HCT116 (cell line): ENCODE measurements at regions not wholly inside any gene's neighbourhood (a gene's known extent, or its start where the extent isn't known, plus 50 kb on each side); places are given as distances from the start of the nearest gene placed in this dataset.

ENCODE experiments used
- CTCF ChIP-seq, 3 experiments: fragments of 200-600 bp in 1 of 3; sonication (generic) in 1 of 3; IDR thresholded peaks in 2 of 3; conservative IDR thresholded peaks in 1 of 3; 2 replicates each; pipeline ENCODE4 v1.5.1; 2012 to 2017; ENCODE audit warnings: low read depth in 2 of 3, low read length in 2 of 3, antibody characterized with exemption in 1 of 3, borderline replicate concordance in 1 of 3, control low read depth in 1 of 3, mild to moderate bottlenecking in 1 of 3, mixed read lengths in 1 of 3, mixed run types in 1 of 3, moderate library complexity in 1 of 3; ENCODE audit not compliant: insufficient read depth in 1 of 3
- ELF1 ChIP-seq: IDR thresholded peaks from 2 replicates; pipeline ENCODE4 v1.6.1; 2012; ENCODE audit warnings: low read depth, borderline replicate concordance
- EZH2 ChIP-seq: fragments of 200-600 bp; sonication (generic); IDR thresholded peaks from 2 replicates; pipeline ENCODE4 v1.6.1; 2017; ENCODE audit warnings: antibody characterized with exemption, mixed run types
- EZH2phosphoT487 ChIP-seq: fragments of 200-600 bp; IDR thresholded peaks from 2 replicates; pipeline ENCODE4 v1.6.1; 2018; ENCODE audit warnings: antibody characterized with exemption, borderline replicate concordance
- FOSL1 ChIP-seq: IDR thresholded peaks from 2 replicates; pipeline ENCODE4 v1.6.1; 2012; ENCODE audit warnings: low read depth
- POLR2A ChIP-seq: IDR thresholded peaks from 2 replicates; pipeline ENCODE4 v1.7.0; 2011; ENCODE audit warnings: borderline replicate concordance; ENCODE audit not compliant: insufficient read depth, insufficient read length; ENCODE audit errors: extremely low read depth
- POLR2AphosphoS5 ChIP-seq: IDR thresholded peaks from 2 replicates; pipeline ENCODE4 v1.6.1; 2011; ENCODE audit warnings: mild to moderate bottlenecking, low read depth, low read length, moderate library complexity
- YY1 ChIP-seq: IDR thresholded peaks from 2 replicates; pipeline ENCODE4 v1.6.1; 2011; ENCODE audit warnings: low read length, low read depth, moderate library complexity, mild to moderate bottlenecking; ENCODE audit not compliant: insufficient replicate concordance; ENCODE audit errors: extremely low read depth
- ZFX ChIP-seq: fragments of 450-650 bp; IDR thresholded peaks from 2 replicates; pipeline ENCODE4 v1.6.1; 2017
- ZNF274 ChIP-seq: fragments of 200-500 bp; sonication (Bioruptor generic); IDR thresholded peaks from 2 replicates; pipeline ENCODE4 v1.6.1; 2014; ENCODE audit warnings: mild to moderate bottlenecking, low read depth, low read length, inconsistent platforms
- TF ChIP-seq, protein P1 (sequence below): IDR thresholded peaks from 2 replicates; pipeline ENCODE4 v1.6.1; 2012; ENCODE audit warnings: low read depth
- TF ChIP-seq, protein P2 (sequence below): IDR thresholded peaks from 2 replicates; pipeline ENCODE4 v1.6.1; 2012

DNA sequence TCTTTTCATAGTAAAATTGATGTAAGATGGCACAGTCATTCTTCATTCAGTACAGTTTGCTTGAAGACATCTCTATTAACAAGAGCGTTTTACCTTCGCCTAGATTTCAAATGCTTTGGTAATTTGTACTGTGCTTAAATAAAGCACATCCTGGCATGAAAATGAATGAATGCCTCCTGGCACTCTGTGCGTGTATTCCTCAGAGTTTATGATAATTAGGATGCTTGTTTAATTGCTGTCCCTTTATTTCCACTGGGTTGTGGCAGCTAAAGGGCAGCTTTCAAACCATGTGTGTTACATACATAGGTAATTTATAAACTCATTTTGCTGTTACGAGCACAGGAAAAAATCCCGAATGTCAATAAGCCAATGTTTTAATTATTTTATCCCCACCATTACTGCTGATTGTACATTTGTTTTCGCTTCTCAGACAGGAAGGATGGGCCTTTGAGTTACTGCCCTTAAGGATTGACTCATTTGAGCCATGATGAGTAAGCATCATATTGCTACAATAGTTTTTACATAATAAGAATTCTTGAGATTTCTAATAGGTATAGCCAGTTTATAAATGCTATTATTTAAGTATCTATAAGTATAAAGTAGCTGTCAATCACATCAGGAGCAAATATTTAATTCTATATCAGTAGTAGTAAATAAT lies 516.5 kb downstream of the XIRP2 start:
- TF ChIP-seq POLR2A (no peak), FOSL1 (no peak), CTCF (IDR thresholded peaks at IDR 0.05 in 2 of 3, conservative IDR thresholded peaks at IDR 0.05 in 1 of 3; ENCODE audit: borderline replicate concordance in 1 of 3, insufficient read depth in 1 of 3, low read depth in 2 of 3, low read length in 2 of 3) (no peak), EZH2phosphoT487 (no peak), EZH2 (no peak), ELF1 (no peak), ZFX (no peak), ZNF274 (no peak), YY1 (no peak), POLR2AphosphoS5 (no peak)
- TF ChIP-seq, protein P1, sequence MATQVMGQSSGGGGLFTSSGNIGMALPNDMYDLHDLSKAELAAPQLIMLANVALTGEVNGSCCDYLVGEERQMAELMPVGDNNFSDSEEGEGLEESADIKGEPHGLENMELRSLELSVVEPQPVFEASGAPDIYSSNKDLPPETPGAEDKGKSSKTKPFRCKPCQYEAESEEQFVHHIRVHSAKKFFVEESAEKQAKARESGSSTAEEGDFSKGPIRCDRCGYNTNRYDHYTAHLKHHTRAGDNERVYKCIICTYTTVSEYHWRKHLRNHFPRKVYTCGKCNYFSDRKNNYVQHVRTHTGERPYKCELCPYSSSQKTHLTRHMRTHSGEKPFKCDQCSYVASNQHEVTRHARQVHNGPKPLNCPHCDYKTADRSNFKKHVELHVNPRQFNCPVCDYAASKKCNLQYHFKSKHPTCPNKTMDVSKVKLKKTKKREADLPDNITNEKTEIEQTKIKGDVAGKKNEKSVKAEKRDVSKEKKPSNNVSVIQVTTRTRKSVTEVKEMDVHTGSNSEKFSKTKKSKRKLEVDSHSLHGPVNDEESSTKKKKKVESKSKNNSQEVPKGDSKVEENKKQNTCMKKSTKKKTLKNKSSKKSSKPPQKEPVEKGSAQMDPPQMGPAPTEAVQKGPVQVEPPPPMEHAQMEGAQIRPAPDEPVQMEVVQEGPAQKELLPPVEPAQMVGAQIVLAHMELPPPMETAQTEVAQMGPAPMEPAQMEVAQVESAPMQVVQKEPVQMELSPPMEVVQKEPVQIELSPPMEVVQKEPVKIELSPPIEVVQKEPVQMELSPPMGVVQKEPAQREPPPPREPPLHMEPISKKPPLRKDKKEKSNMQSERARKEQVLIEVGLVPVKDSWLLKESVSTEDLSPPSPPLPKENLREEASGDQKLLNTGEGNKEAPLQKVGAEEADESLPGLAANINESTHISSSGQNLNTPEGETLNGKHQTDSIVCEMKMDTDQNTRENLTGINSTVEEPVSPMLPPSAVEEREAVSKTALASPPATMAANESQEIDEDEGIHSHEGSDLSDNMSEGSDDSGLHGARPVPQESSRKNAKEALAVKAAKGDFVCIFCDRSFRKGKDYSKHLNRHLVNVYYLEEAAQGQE: no peak
- TF ChIP-seq, protein P2, sequence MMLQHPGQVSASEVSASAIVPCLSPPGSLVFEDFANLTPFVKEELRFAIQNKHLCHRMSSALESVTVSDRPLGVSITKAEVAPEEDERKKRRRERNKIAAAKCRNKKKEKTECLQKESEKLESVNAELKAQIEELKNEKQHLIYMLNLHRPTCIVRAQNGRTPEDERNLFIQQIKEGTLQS: no peak
